OCI-LY3 (cell line): ENCODE measurements at regions not wholly inside any gene's neighbourhood (a gene's known extent, or its start where the extent isn't known, plus 50 kb on each side); places are given as distances from the start of the nearest gene placed in this dataset.
"Not testable (repeated sequence)": the region's sequence is repeated elsewhere in the genome, so short reads cannot be mapped to it uniquely, and the experiment has no call there.

ENCODE experiments used
- CTCF ChIP-seq: fragments of 200-600, 300-600 bp; sonication (generic); IDR thresholded peaks from 2 replicates; pipeline ENCODE4 v1.5.1; 2014; ENCODE audit warnings: antibody characterized with exemption, low read length, low read depth
- EZH2phosphoT487 ChIP-seq: fragments of 200-600 bp; shearing (Covaris generic); IDR thresholded peaks from 2 replicates; pipeline ENCODE4 v1.6.1; 2018; ENCODE audit warnings: antibody characterized with exemption, mixed run types, low read depth

- TF ChIP-seq CTCF, EZH2phosphoT487: not testable (repeated sequence)
Measured at GRCh38 chr15:84477550-84477949, 123.3 kb upstream of the ZSCAN2 start.
